Ishikawa (cell line): ENCODE measurements at regions not wholly inside any gene's neighbourhood (a gene's known extent, or its start where the extent isn't known, plus 50 kb on each side); places are given as distances from the start of the nearest gene placed in this dataset.

Source experiments
- CEBPB ChIP-seq: IDR thresholded peaks from 2 replicates; pipeline ENCODE4 v1.6.1; 2012
- CREB1 ChIP-seq: IDR thresholded peaks from 2 replicates; pipeline ENCODE4 v1.6.1; 2012; ENCODE audit warnings: low read depth
- EGR1 ChIP-seq: IDR thresholded peaks from 2 replicates; pipeline ENCODE4 v1.6.1; 2012
- EP300 ChIP-seq: IDR thresholded peaks from 2 replicates; pipeline ENCODE4 v1.6.1; 2012; ENCODE audit warnings: borderline replicate concordance
- FOXM1 ChIP-seq: IDR thresholded peaks from 2 replicates; pipeline ENCODE4 v1.6.1; 2012; ENCODE audit warnings: low read depth, borderline replicate concordance
- NFIC ChIP-seq: IDR thresholded peaks from 2 replicates; pipeline ENCODE4 v1.6.1; 2012
- RAD21 ChIP-seq: IDR thresholded peaks from 2 replicates; pipeline ENCODE4 v1.6.1; 2012; ENCODE audit warnings: low read depth
- TAF1 ChIP-seq: IDR thresholded peaks from 2 replicates; pipeline ENCODE4 v1.6.1; 2012; ENCODE audit warnings: low read depth, mild to moderate bottlenecking
- TCF12 ChIP-seq: IDR thresholded peaks from 2 replicates; pipeline ENCODE4 v1.6.1; 2012; ENCODE audit warnings: low read depth
- TEAD4 ChIP-seq: IDR thresholded peaks from 2 replicates; pipeline ENCODE4 v1.6.1; 2012
- YY1 ChIP-seq: IDR thresholded peaks from 2 replicates; pipeline ENCODE4 v1.6.1; 2012; ENCODE audit warnings: low read depth
- ZBTB7A ChIP-seq: IDR thresholded peaks from 2 replicates; pipeline ENCODE4 v1.6.1; 2012; ENCODE audit warnings: low read depth
- TF ChIP-seq, protein P1 (sequence below): IDR thresholded peaks from 2 replicates; pipeline ENCODE4 v1.6.1; 2012
- TF ChIP-seq, protein P2 (sequence below): IDR thresholded peaks from 2 replicates; pipeline ENCODE4 v1.6.1; 2012
- TF ChIP-seq, protein P3 (sequence below): IDR thresholded peaks from 2 replicates; pipeline ENCODE4 v1.6.1; 2012; ENCODE audit warnings: low read depth, mild to moderate bottlenecking

DNA sequence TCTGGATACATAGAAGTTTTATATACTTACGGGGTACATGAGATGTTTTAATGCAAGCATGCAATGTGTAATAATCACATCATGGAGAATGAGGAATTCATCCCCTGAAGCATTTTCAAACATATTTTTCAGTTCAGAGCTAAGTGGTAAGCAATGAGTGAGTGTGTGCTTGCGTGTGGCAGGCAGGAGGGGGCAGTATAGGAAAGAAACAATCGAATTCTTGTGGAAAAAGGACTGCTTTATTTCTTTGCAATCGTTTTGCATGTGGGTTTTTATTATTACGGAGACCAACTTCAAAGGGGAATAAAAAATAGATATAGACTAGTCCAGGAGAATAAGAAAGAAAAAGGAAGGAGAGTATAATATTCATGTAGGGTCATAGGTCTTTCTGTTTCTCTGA lies 271.6 kb downstream of the CHL1 start:
- TF ChIP-seq RAD21 (peak; percentile 50), EP300 (no peak), CEBPB (no peak), FOXM1 (no peak), NFIC (no peak), YY1 (no peak)
- TF ChIP-seq, protein P1, sequence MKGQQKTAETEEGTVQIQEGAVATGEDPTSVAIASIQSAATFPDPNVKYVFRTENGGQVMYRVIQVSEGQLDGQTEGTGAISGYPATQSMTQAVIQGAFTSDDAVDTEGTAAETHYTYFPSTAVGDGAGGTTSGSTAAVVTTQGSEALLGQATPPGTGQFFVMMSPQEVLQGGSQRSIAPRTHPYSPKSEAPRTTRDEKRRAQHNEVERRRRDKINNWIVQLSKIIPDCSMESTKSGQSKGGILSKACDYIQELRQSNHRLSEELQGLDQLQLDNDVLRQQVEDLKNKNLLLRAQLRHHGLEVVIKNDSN, result no peak
- TF ChIP-seq, protein P2, sequence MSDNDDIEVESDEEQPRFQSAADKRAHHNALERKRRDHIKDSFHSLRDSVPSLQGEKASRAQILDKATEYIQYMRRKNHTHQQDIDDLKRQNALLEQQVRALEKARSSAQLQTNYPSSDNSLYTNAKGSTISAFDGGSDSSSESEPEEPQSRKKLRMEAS, result no peak

DNA sequence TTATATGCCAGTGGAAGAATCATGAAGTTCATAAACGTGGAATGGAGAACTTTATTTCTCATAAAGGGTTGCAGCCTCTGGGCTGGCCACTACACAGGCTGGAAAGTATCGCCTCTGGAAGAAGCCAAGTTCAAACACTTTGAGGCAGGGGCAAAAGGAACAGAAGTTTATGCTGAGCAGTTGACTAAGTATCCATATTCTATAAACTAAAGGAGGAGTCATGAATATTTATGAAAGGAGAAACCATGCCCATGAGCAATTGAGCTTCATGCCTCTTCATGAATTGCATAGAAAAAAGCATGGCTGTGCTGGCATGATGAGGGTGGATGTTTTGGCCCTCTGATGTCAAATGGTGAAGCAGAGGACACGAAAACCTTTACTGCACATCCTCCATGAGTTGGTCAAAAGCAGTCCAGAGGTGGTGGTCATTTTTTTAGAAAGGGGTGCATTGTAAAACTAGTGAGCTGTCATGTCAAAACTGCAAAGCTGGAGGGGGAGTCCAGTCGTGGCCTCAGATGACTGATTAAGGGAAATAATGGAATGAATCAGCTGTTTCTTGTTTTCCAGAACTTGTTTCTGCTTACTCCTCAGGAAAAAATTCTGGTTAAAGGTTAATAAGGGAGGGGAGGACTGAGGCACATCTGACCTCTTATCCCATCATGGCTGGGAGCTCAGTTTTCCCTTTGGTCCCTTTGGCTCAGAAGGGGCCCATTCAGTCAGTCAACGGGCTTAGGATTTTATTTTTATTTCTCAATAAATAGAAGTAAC lies 276.7 kb downstream of the CHL1 start:
- TF ChIP-seq, protein P1, result no peak
- no peak for TF ChIP-seq TEAD4
- no peak for TF ChIP-seq FOXM1
- TF ChIP-seq, protein P2, result no peak
- no peak for TF ChIP-seq EGR1
- TF ChIP-seq CREB1, result no peak
- TF ChIP-seq, protein P3, sequence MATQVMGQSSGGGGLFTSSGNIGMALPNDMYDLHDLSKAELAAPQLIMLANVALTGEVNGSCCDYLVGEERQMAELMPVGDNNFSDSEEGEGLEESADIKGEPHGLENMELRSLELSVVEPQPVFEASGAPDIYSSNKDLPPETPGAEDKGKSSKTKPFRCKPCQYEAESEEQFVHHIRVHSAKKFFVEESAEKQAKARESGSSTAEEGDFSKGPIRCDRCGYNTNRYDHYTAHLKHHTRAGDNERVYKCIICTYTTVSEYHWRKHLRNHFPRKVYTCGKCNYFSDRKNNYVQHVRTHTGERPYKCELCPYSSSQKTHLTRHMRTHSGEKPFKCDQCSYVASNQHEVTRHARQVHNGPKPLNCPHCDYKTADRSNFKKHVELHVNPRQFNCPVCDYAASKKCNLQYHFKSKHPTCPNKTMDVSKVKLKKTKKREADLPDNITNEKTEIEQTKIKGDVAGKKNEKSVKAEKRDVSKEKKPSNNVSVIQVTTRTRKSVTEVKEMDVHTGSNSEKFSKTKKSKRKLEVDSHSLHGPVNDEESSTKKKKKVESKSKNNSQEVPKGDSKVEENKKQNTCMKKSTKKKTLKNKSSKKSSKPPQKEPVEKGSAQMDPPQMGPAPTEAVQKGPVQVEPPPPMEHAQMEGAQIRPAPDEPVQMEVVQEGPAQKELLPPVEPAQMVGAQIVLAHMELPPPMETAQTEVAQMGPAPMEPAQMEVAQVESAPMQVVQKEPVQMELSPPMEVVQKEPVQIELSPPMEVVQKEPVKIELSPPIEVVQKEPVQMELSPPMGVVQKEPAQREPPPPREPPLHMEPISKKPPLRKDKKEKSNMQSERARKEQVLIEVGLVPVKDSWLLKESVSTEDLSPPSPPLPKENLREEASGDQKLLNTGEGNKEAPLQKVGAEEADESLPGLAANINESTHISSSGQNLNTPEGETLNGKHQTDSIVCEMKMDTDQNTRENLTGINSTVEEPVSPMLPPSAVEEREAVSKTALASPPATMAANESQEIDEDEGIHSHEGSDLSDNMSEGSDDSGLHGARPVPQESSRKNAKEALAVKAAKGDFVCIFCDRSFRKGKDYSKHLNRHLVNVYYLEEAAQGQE, result no peak
- TF ChIP-seq YY1, result no peak
- no peak for TF ChIP-seq NFIC
- TF ChIP-seq TCF12, result no peak
- no peak for TF ChIP-seq RAD21
- TF ChIP-seq TAF1, result no peak
- no peak for TF ChIP-seq ZBTB7A

DNA sequence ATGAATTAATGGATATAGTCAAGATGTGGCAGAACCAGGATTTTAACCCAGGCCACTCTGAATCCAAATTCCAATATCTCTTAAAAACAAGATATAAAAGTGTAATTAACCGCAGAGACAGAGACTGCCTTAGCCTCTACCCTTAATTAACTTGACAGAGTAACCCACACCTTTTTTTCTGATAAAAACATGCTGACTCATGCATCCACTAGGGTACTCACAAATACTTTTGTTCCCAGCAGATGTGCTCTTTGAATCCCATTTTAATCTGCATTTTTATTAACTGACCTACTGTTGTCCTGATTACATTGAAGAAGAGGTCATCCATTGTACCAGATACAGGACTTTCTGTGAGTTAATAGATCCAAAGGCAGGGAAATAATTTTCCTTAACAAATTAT lies 278.3 kb downstream of the CHL1 start:
- TF ChIP-seq, protein P3, result no peak
- no peak for TF ChIP-seq CREB1
- TF ChIP-seq, protein P2, result no peak

DNA sequence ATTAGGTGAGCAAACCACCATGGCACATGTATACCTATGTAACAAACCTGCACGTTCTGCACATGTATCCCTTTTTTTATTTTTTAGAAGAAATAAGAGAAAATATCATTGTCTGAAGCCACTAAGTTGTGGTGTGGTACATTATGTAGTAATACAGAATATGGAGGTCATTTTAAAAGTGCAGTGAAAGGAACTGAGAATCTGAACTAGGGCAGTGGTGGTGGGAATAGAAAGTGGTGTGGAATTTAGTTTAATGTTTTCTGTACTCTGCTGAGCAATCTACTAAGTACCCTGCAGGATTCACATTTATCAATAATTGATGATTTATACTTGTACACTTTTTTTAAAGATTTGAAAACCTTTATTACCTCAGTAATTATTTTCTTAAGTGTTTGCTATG lies 283.5 kb downstream of the CHL1 start:
- TF ChIP-seq NFIC (no peak), TAF1 (no peak), TEAD4 (no peak)

DNA sequence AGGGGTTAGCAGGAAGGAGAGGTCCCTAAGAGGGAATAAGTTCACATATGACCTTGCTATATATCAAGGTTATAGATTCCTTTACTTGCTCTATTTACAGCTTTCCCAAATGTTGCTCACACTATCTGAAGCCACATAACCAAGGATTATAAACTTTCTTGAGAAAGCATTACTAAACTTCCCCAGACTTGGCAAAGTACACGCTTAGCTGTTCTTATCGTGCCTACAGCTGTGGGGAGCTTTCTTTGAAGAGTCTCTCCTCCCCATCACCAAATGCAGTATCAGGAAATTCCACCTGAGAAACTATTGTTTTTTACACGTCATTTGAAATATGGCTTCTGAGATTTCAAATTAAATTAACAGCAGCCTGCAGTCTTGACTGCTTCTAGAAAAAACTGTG lies 284.5 kb downstream of the CHL1 start:
- TF ChIP-seq EP300 (no peak), ZBTB7A (no peak), YY1 (no peak), TAF1 (no peak), TCF12 (no peak), EGR1 (no peak), CEBPB (no peak)

DNA sequence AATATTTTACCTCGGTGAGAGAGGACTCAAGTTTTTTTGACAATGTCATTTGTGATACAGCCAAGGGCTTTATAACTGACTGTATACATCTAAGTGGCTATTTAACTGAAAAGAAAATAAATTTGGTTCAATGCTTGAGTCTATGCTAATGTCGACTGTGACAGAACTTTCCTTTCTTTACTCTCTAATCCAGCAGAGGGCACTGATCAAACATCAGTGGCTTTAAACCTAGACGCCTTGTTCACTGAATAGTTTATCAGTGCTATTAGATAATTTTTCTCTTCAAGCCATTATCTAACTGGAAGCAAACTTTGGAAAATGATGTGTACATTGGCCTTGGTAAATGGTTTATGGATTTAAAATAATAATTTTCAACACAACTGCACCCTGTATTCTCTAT lies 285.1 kb downstream of the CHL1 start:
- no peak for TF ChIP-seq CEBPB
- TF ChIP-seq RAD21, result peak; percentile 49; the same call in 1 of the 2 replicates

DNA sequence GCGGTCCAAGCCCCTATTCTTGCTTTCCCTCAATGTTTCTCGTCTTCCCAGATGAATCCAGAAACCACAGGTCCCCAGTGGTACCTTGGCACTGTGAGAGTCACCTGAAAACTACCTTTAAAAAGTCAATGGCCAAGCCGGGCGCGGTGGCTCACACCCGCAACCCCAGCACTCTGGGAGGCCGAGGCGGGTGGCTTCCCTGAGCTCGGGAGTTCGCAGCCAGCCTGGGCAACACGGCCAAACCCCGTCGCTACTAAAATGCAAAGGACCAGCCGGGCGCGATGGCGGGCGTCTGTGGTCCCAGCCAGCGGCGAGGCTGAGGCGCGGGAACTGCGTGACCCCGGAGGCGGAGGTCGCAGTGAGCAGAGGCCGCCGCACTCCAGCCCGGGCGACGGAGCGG lies 285.9 kb downstream of the CHL1 start:
- no peak for TF ChIP-seq RAD21
